GM19240 (cell line): ENCODE measurements at regions not wholly inside any gene's neighbourhood (a gene's known extent, or its start where the extent isn't known, plus 50 kb on each side); places are given as distances from the start of the nearest gene placed in this dataset.

Experiments
- DNase-seq: peaks from one replicate; pipeline ENCODE4 v3.0.0; 2011; ENCODE audit warnings: low spot score; ENCODE audit not compliant: insufficient read length

DNA sequence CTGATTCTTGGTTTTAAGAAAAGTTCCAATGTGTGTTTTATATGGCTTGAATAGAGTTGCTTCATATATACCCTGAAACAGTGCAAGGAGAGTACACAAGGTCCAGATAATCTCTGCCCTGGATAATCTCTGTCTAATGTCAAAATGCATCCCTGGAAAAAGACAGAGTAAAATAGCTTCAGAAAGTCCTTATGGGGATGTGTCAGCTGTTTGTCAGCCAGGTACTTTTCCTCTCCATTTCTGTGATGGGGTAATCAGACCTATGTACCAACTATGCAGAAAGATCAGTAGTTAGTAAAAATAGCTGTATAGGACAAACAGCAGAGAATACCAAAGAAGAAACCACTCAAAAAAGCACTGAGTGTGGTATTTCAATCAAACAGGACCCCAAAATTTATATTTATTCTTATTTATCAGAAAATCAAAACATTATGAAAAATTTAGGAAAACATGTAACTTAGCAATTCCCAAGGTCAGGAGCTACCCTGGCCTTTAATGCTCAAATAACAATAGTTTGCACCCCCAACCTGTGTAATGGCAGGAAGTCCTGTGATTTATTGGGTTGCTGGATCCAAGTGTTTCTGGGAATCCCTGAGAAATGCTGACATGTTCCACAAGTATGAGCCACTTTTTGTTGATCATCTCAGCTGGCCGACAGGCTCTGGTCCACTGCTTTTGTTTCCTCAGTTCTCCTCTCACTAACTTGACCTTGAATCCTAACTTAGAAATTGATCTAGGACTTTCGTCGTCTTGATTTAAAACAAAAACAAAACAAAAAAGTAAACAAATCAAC lies 69.6 kb downstream of the MDH1 start:
- DNase-seq = no peak

GRCh38 chr2:63660060-63660459 lies 71.3 kb downstream of the MDH1 start:
- no peak for DNase-seq

GRCh38 chr2:63661076-63661475 lies 72.3 kb downstream of the MDH1 start:
- DNase-seq = no peak

DNA sequence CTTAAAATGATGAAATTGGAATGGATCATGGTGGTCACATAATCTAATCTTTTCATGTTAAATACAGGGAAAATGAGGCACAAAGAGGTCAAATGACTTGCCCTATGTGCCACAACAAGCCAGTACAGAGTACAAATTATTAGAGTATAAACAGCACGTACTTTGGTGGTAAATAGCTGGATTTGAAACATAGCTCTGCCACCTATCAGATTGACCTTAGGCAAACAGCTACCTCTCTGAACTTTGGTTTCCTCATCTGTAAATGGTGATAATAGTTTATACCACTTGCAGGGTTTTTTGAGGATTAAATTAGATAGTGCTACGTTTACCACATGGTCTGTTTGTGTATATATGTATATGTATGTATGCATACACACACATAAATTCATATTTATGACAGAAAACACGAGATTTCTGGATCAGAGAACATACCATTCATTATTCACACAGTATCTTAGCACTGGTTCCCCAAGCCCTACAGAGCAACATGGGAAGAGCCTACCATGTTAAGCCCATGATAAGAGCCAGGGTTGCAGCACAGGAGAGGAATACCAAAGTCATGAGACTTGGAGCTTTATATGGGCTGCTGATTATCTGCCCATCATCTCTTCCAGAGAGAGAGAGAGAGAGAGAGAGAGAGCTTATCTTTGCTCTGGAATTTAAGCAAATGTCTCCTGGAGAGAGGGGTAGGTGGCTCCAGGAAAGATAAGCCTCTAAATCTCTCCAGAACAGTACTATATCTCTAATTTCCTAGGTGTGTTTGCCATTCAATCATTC lies 73.5 kb downstream of the MDH1 start:
- no peak for DNase-seq

- DNase-seq = no peak
These were observed 74.5 kb downstream of the MDH1 start for GRCh38 chr2:63663013-63663864.

DNA sequence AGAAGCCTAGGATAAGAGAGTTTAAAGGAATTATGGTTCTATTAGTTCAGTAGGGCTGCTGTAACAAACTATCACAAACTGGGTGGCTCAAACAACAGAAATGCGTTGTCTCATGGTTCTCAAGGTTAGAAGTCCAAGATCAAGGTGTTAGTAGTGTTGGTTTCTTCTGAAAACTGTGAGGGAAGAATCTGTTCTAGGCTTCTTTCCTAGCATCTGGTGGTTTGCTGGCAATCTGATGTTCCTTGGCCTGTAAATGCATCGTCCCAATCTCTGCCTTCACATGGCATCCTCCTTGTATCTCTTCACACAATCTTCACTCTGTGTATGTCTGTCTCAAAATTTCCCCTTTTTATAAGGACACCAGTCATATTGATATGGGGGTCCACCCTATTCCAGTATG lies 76.3 kb downstream of the MDH1 start:
- DNase-seq = no peak

DNA sequence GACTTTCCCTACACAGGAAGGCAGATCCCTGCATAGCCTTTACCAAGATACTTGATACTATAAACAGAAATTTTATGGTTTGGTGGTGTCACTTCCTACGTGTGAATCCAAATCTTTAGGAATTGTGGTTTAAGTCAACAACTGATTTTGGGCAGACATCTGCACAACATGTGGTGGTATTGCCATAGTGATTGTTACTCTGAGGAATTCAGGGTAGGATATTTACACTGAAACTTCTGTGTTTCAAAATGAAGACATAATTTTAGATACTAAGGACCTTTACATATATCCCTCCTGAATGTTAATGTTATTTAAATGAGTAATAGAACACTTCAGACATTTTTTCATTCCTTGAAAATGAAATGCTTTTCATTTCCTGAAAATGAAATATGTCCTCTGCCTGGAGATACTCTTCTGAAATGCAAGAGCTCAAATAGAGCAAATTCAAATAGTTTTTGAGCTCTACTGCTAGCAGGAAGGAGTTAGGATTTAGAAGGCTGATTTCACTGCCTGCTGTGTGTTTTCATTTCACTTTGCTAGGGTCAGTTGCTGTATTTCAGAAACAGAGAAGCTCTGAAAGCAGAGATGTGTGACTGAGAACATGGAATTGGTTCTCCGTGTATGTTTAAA lies 77.2 kb downstream of the MDH1 start:
- DNase-seq = no peak

DNA sequence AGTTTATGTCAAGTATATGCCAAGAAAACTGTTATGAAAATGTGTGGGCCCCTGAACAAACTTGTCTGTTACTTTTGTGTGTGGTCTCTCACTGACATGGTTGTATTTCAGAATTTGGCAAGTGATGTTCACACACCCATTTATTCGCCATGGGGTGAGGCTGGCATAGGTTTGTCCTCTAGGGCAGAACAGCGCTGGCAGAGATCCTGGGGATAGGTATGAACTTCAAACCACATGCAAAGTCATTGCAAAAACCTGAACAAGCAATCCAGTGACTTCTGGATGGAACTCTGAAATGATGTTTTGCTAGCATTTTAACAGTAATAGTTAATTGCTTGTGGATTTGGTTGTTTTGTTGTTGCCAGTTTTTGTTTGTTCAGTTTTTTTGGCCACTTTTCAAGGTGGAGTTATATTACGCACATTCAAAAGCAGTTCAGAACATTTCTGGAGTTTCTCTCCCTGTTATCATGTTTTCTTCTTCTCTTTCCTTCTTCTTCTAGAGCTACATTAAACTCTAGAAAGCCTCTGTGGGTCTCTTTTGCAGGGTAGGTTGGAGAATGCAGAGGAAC lies 78.5 kb downstream of the MDH1 start:
- no peak for DNase-seq

- DNase-seq = no peak
These were observed 79.2 kb downstream of the MDH1 start for GRCh38 chr2:63668000-63668399.

GRCh38 chr2:63668466-63668865 lies 79.7 kb downstream of the MDH1 start:
- no peak for DNase-seq

- no peak for DNase-seq
These were observed 80.8 kb downstream of the MDH1 start for GRCh38 chr2:63669596-63669995.

DNA sequence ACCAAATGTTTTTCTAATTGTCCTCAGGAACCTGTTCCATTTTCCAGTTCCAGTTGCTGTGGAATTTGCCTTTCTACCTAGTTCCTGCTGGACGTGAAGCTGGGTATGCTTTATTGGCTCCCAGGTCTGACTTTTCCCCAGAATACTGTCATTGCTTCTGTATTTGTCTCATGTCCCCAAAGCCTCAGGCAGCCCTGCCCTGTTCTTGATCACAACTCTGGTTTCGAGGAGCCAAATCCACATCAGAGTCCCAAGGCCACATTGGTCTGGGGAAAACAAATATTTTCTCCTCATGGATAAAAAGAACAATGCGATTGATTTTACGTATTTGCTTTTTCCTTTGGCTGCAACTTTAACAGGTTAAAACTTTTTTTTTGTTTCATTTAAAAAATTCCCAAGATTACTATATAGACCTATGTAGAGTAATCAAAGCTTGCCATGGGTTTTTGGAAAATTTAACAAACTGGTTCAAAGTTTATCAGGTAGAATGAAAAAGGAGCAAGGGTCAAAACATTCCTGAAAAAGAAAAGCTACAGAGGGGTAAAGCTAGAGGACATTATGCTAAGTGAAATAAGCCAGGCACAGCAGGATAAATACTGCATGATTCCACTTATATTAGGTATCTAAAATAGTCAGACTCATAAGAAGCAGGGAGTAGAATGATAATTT lies 85.2 kb downstream of the MDH1 start:
- DNase-seq = no peak

DNA sequence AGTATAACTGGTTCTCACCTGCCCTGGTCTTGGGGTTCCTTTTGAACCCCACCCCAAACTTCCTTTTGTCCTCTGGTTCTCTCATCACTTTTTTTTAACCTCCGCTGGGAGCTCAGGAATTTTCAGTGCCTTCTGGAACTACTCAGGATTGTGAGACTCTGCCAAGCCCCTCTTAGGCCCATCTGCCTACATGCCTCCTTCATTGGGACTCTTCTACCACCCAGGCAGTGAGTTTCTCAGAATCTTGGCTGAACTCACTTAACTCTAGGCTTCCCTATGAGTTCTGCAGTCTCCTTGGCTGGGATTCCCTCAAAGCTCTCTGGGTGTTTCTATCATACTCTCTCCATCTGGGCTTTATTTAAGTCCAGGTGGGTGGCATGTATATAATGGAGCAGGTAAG lies 86.3 kb downstream of the MDH1 start:
- no peak for DNase-seq

DNA sequence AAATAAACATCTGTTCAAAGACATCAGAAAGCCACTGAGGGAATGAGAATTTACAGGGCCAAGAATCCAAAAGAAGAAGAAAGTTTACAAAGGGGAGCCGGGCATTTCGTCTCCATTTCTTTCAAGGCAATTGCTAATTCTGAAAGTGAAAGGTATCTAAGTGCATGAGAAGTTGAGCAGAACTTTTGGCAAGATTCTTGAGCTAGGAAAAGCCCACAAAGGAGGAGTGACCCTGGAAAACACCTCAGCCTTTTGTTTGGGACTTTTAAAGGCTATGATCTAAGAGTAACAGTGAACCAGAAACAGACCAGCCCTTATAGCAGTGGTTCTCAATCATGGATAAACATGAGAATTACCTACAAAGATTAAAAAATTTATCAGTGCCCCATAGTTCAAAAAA lies 87.4 kb downstream of the MDH1 start:
- no peak for DNase-seq

DNA sequence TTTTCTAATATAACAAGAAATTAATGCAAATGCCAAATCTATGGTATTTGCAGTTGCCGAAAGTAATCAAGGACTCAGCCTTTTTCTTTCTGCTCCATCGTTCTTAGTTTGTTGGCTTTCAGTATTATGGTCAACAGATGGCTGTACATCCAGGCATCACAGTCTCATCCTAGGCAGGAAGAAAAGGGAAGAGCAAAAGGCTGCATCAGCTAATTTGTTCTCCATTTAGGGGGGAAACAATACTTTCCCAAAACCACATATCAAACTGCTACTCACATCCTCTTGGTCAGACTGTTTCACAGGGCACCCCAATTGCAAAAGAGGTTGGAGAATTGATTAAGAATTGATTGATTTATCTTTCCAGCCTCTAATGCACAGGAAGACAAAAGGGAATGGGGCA lies 89.3 kb downstream of the MDH1 start:
- DNase-seq = no peak

DNA sequence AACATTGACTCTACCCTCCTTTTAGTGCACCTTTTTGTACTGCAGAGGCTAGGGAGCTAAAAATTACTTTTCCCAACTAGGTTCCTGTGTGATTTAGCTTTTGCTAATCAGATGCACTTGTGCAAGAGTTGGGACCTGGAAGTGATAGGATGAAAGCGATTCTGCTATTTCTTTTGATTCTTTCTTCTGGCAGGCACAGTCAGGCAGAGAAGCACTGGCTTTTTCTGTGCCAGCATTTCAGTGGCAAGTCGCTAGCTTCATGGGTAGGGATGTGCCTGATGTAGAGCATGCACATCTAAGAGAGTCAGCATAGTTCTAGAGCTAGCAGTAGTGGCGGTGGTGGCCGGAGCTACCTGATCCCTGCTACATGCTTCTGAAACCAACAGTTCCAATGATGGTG lies 89.8 kb downstream of the MDH1 start:
- DNase-seq = no peak

GRCh38 chr2:63679252-63679855 lies 90.6 kb downstream of the MDH1 start:
- DNase-seq = no peak

- DNase-seq = no peak
These were observed 91.7 kb downstream of the MDH1 start for GRCh38 chr2:63680455-63680854.

GRCh38 chr2:63681896-63682295 lies 93.1 kb downstream of the MDH1 start:
- no peak for DNase-seq

- no peak for DNase-seq
These were observed 103.3 kb downstream of the MDH1 start for GRCh38 chr2:63692002-63692606.
